ENCODE measurements at regions not wholly inside any gene's neighbourhood (a gene's known extent, or its start where the extent isn't known, plus 50 kb on each side); places are given as distances from the start of the nearest gene placed in this dataset.

DNA sequence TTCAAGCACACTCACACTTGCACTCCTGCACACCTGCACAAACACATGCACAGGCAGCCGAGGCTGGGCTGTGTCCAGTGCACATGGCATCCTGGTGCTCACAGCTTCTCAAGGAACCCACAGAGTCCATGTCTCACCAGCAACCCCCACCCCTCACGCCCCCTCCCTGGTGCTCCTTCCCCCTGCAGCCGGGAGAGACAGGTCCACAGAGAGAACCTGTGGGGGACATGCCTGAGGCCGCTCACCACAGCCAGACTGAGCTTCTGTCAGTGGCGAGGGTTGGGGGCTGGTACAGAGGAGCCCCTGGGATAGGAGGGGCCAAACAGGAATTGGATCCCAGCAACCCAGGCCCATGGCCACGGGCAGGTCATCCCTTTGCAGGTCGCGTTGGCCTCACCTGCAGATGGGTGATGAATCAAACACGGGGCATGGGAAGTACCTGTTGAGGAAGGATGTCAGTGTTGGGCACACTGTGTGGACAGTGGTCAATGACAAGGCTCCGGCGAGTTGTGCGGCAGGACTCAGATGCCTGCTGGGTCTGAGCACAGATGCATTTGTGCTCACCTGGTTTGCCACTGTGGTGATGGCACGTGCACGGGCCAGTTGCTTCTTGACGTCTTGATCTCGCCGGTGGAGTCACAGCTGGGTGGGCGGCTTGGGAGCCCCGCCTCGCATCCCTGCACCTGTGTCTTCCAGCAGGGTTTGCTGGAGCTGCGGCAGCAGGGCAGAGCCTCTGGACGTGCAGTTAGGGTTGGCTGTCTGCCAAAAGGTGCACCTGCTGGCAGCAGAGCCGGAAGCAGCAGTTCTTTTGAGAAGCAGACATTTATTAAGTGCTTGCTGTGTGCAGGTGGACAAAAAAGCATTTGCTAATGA is 113.0 kb downstream of the ERMARD start:
- no peak for TF ChIP-seq CTCF (IDR thresholded peaks at IDR 0.05; ENCODE audit: insufficient read depth, missing control alignments)
- no peak for DNase-seq (ENCODE audit: insufficient read length, low spot score)
- no peak for FAIRE-seq

- TF ChIP-seq CTCF (IDR thresholded peaks at IDR 0.05; ENCODE audit: insufficient read depth, missing control alignments), result no peak
- FAIRE-seq (no peak), DNase-seq (ENCODE audit: insufficient read length, low spot score) (no peak)
These were observed 112.3 kb downstream of the ERMARD start for GRCh38 chr6:169863710-169864109.

DNA sequence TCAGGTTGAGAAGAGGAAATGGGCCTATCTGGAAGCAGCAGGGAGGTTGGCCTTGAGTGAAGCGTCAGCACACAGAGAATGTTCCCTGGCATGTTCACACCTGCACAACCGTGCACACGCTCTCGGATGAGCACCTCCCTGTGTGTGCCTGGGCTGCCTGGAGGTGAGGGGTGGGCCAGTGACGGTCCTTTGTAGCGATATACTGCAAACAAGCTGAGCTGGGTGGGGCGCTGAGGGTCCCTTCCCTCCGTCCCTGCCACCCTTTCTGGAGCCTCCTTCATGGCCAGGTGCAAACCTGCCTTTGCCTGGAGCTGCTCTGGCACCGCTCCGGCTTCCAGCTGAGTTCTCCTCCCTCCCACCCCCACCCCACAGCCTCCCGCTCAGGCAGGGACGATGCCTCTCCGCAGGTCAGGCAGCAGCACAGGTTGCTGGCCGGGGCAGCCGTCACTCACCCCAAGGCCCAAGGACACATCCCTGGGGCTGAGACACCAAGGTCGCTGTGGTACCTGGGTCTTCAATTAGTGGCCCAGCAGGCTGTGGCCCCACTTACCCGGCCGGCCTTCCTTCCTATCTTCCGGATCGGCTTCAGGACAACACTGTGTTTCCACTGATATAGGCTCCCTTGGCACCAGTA is 111.6 kb downstream of the ERMARD start:
- TF ChIP-seq CTCF (IDR thresholded peaks at IDR 0.05; ENCODE audit: insufficient read depth, missing control alignments), result no peak
- DNase-seq (ENCODE audit: insufficient read length, low spot score) (no peak), FAIRE-seq (no peak)

- FAIRE-seq (no peak), DNase-seq (ENCODE audit: insufficient read length, low spot score) (no peak)
- TF ChIP-seq CTCF (IDR thresholded peaks at IDR 0.05; ENCODE audit: insufficient read depth, missing control alignments), result no peak
These were observed 110.8 kb downstream of the ERMARD start for GRCh38 chr6:169862043-169862891.

- DNase-seq (ENCODE audit: insufficient read length, low spot score) (no peak), FAIRE-seq (no peak)
- TF ChIP-seq CTCF (IDR thresholded peaks at IDR 0.05; ENCODE audit: insufficient read depth, missing control alignments), result no peak
These were observed 110.1 kb downstream of the ERMARD start for GRCh38 chr6:169861431-169862042.

DNA sequence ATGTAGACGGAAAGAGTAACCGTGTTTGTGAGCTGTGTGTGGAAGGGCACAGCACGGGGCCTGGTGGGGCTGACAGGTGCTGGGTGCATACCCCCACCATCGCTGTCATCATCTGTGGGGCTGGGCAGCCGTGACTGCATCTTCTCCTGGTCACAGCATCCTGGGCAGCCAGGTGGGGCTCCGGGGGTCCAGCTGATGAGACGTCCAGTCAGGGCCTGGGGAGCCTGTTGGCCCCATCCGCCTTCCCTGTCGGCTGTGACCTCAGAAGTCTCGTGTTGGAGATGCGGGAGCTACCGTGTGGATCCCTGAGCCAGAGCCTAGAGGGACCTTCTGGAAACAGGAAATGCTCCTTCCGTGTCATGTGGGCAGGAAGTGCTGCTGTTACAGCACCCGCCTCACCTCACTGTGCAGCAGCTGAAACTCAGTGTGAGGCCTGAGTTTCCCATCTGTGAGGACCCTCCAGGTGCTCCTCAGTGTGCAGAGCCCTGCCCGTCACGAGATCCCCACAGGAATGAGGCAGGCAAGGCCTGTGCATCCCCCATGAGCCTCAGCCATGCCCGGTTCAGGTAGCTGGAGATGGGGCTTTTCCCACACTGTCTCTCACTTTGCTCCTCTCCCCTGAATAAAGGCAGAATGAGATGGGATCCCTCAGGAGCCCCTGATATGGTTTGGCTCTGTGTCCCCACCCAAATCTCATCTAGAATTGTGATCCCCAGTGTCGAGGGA is 108.7 kb downstream of the ERMARD start:
- no peak for FAIRE-seq
- TF ChIP-seq CTCF (IDR thresholded peaks at IDR 0.05; ENCODE audit: insufficient read depth, missing control alignments), result no peak
- no peak for DNase-seq (ENCODE audit: insufficient read length, low spot score)
